DOHH2 (cell line): ENCODE measurements at regions not wholly inside any gene's neighbourhood (a gene's known extent, or its start where the extent isn't known, plus 50 kb on each side); places are given as distances from the start of the nearest gene placed in this dataset.

ENCODE experiments used
- CTCF ChIP-seq: fragments of 200-600 bp; sonication (generic); IDR thresholded peaks from one replicate; pipeline ENCODE4 v1.5.1; 2014; ENCODE audit warnings: antibody characterized with exemption, mild to moderate bottlenecking, low read depth, low read length; ENCODE audit not compliant: poor library complexity, severe bottlenecking
- EZH2phosphoT487 ChIP-seq: fragments of 200-600 bp; sonication (generic); IDR thresholded peaks from 2 replicates; pipeline ENCODE4 v1.6.1; 2017; ENCODE audit warnings: borderline replicate concordance, mild to moderate bottlenecking, antibody characterized with exemption, low read length, moderate library complexity, mixed read lengths

- TF ChIP-seq CTCF (no peak), EZH2phosphoT487 (no peak)
Observed at GRCh38 chr9:75365196-75365595, 276.9 kb downstream of the OSTF1 start.
